ENCODE measurements at regions not wholly inside any gene's neighbourhood (a gene's known extent, or its start where the extent isn't known, plus 50 kb on each side); places are given as distances from the start of the nearest gene placed in this dataset.

- TF ChIP-seq POLR2AphosphoS5 (IDR thresholded peaks at IDR 0.05) = no peak
- TF ChIP-seq CTCF (IDR thresholded peaks at IDR 0.05) = no peak
- no peak for TF ChIP-seq POLR2A (IDR thresholded peaks at IDR 0.05)
- TF ChIP-seq EP300 (IDR thresholded peaks at IDR 0.05) = no peak
Observed at GRCh38 chr21:27306791-27307775, 340.2 kb upstream of the ADAMTS5 start.
